ENCODE measurements at regions not wholly inside any gene's neighbourhood (a gene's known extent, or its start where the extent isn't known, plus 50 kb on each side); places are given as distances from the start of the nearest gene placed in this dataset.

GRCh38 chr9:89949111-89949510 is 344.3 kb downstream of the GADD45G start (continued):
- TF ChIP-seq RFX5 (IDR thresholded peaks at IDR 0.05; ENCODE audit: borderline replicate concordance, low read depth, low read length) (no peak), GABPA (IDR thresholded peaks at IDR 0.05; ENCODE audit: borderline replicate concordance, insufficient read depth, low read length) (no peak), MAX (IDR thresholded peaks at IDR 0.05) (no peak), CREB1 (IDR thresholded peaks at IDR 0.05) (no peak), EGR1 (IDR thresholded peaks at IDR 0.05; ENCODE audit: borderline replicate concordance, low read depth, low read length) (no peak), SRF (IDR thresholded peaks at IDR 0.05; ENCODE audit: low read depth, low read length) (no peak)

Measured in H1 (cell line).